ENCODE measurements at regions not wholly inside any gene's neighbourhood (a gene's known extent, or its start where the extent isn't known, plus 50 kb on each side); places are given as distances from the start of the nearest gene placed in this dataset.

- no peak for FAIRE-seq
- H3K27me3 ChIP-seq (ENCODE audit: control insufficient read depth in 3 of 3, insufficient read depth in 3 of 3, low read length in 3 of 3) = peaks cover 0 to 2% (median 0%) of the 10 kb centered on the region in 3 donors
Measured at GRCh38 chr6:40973304-40973703, 65.7 kb downstream of the UNC5CL start.

GRCh38 chr6:40972814-40973213, 66.2 kb downstream of the UNC5CL start:
- Histone ChIP-seq H3K9me3 (ENCODE audit: control insufficient read depth in 2 of 2, insufficient read depth in 1 of 2, low read depth in 1 of 2, low read length in 1 of 2) (no peaks in the 10 kb centered on the region), H3K4me1 (ENCODE audit: control insufficient read depth in 3 of 3, insufficient read depth in 2 of 3, low read depth in 1 of 3, low read length in 2 of 3) (no peaks in the 10 kb centered on the region), H3K27me3 (ENCODE audit: control insufficient read depth in 3 of 3, insufficient read depth in 3 of 3, low read length in 3 of 3) (peaks cover 0 to 2% (median 0%) of the 10 kb centered on the region in 3 donors), H3K36me3 (ENCODE audit: control insufficient read depth in 3 of 3, insufficient read depth in 2 of 3, low read depth in 1 of 3, low read length in 3 of 3) (no peaks in the 10 kb centered on the region), H3K4me3 (ENCODE audit: low read depth in 1 of 3, low read length in 3 of 3) (no peak overlapping the region), H3K27ac (ENCODE audit: low read depth in 1 of 3, low read length in 2 of 3) (no peak overlapping the region)
- DNase-seq = no peak
- no peak for FAIRE-seq
- WGBS, 3 donors = 56 to 73% (median 59%) methylated on average over 3 of the region's 3 CpGs

More at GRCh38 chr6:40973304-40973703, 65.7 kb downstream of the UNC5CL start:
- no peak for DNase-seq
- Histone ChIP-seq H3K27ac (ENCODE audit: low read depth in 1 of 3, low read length in 2 of 3) (no peak overlapping the region), H3K36me3 (ENCODE audit: control insufficient read depth in 3 of 3, insufficient read depth in 2 of 3, low read depth in 1 of 3, low read length in 3 of 3) (no peaks in the 10 kb centered on the region), H3K4me3 (ENCODE audit: low read depth in 1 of 3, low read length in 3 of 3) (no peak overlapping the region), H3K9me3 (ENCODE audit: control insufficient read depth in 2 of 2, insufficient read depth in 1 of 2, low read depth in 1 of 2, low read length in 1 of 2) (no peaks in the 10 kb centered on the region), H3K4me1 (ENCODE audit: control insufficient read depth in 3 of 3, insufficient read depth in 2 of 3, low read depth in 1 of 3, low read length in 2 of 3) (no peaks in the 10 kb centered on the region)
- WGBS, 3 donors = 91 to 93% (median 93%) methylated on average over 4 of the region's 4 CpGs

GRCh38 chr6:40972190-40972589, 66.8 kb downstream of the UNC5CL start:
- H3K4me1 ChIP-seq (ENCODE audit: control insufficient read depth in 3 of 3, insufficient read depth in 2 of 3, low read depth in 1 of 3, low read length in 2 of 3) = no peaks in the 10 kb centered on the region
- peaks cover 0 to 2% (median 0%) of the 10 kb centered on the region in 3 donors for H3K27me3 ChIP-seq (ENCODE audit: control insufficient read depth in 3 of 3, insufficient read depth in 3 of 3, low read length in 3 of 3)
- DNase-seq (no peak), FAIRE-seq (no peak)
- H3K36me3 ChIP-seq (ENCODE audit: control insufficient read depth in 3 of 3, insufficient read depth in 2 of 3, low read depth in 1 of 3, low read length in 3 of 3) = no peaks in the 10 kb centered on the region
- no peak overlapping the region for H3K27ac ChIP-seq (ENCODE audit: low read depth in 1 of 3, low read length in 2 of 3)
- no peak overlapping the region for H3K4me3 ChIP-seq (ENCODE audit: low read depth in 1 of 3, low read length in 3 of 3)
- 93 to 95% (median 94%) methylated on average over 3 of the region's 3 CpGs for WGBS, 3 donors
- no peaks in the 10 kb centered on the region for H3K9me3 ChIP-seq (ENCODE audit: control insufficient read depth in 2 of 2, insufficient read depth in 1 of 2, low read depth in 1 of 2, low read length in 1 of 2)

- Histone ChIP-seq H3K36me3 (ENCODE audit: control insufficient read depth in 3 of 3, insufficient read depth in 2 of 3, low read depth in 1 of 3, low read length in 3 of 3) (no peaks in the 10 kb centered on the region), H3K9me3 (ENCODE audit: control insufficient read depth in 2 of 2, insufficient read depth in 1 of 2, low read depth in 1 of 2, low read length in 1 of 2) (no peaks in the 10 kb centered on the region), H3K27me3 (ENCODE audit: control insufficient read depth in 3 of 3, insufficient read depth in 3 of 3, low read length in 3 of 3) (peaks cover 0 to 2% (median 0%) of the 10 kb centered on the region in 3 donors), H3K4me1 (ENCODE audit: control insufficient read depth in 3 of 3, insufficient read depth in 2 of 3, low read depth in 1 of 3, low read length in 2 of 3) (no peaks in the 10 kb centered on the region), H3K27ac (ENCODE audit: low read depth in 1 of 3, low read length in 2 of 3) (no peak overlapping the region), H3K4me3 (ENCODE audit: low read depth in 1 of 3, low read length in 3 of 3) (no peak overlapping the region)
- DNase-seq (no peak), FAIRE-seq (no peak)
Measured at GRCh38 chr6:40968620-40969164, 70.3 kb downstream of the UNC5CL start.

GRCh38 chr6:40966860-40967259, 72.2 kb downstream of the UNC5CL start:
- Histone ChIP-seq H3K4me1 (ENCODE audit: control insufficient read depth in 3 of 3, insufficient read depth in 2 of 3, low read depth in 1 of 3, low read length in 2 of 3) (no peaks in the 10 kb centered on the region), H3K36me3 (ENCODE audit: control insufficient read depth in 3 of 3, insufficient read depth in 2 of 3, low read depth in 1 of 3, low read length in 3 of 3) (no peaks in the 10 kb centered on the region), H3K27me3 (ENCODE audit: control insufficient read depth in 3 of 3, insufficient read depth in 3 of 3, low read length in 3 of 3) (peaks cover 0 to 2% (median 0%) of the 10 kb centered on the region in 3 donors), H3K9me3 (ENCODE audit: control insufficient read depth in 2 of 2, insufficient read depth in 1 of 2, low read depth in 1 of 2, low read length in 1 of 2) (no peaks in the 10 kb centered on the region), H3K27ac (ENCODE audit: low read depth in 1 of 3, low read length in 2 of 3) (no peak overlapping the region), H3K4me3 (ENCODE audit: low read depth in 1 of 3, low read length in 3 of 3) (no peak overlapping the region)
- DNase-seq = no peak
- no peak for FAIRE-seq
- 90 to 95% (median 91%) methylated on average over 4 of the region's 4 CpGs for WGBS, 3 donors

GRCh38 chr6:40965046-40965445, 74.0 kb downstream of the UNC5CL start:
- no peak overlapping the region for H3K27ac ChIP-seq (ENCODE audit: low read depth in 1 of 3, low read length in 2 of 3)
- no peaks in the 10 kb centered on the region for H3K9me3 ChIP-seq (ENCODE audit: control insufficient read depth in 2 of 2, insufficient read depth in 1 of 2, low read depth in 1 of 2, low read length in 1 of 2)
- H3K36me3 ChIP-seq (ENCODE audit: control insufficient read depth in 3 of 3, insufficient read depth in 2 of 3, low read depth in 1 of 3, low read length in 3 of 3) = no peaks in the 10 kb centered on the region
- no peak for FAIRE-seq
- DNase-seq = no peak
- no peak overlapping the region for H3K4me3 ChIP-seq (ENCODE audit: low read depth in 1 of 3, low read length in 3 of 3)
- WGBS, 3 donors = 87 to 94% (median 89%) methylated on average over 2 of the region's 2 CpGs
- H3K4me1 ChIP-seq (ENCODE audit: control insufficient read depth in 3 of 3, insufficient read depth in 2 of 3, low read depth in 1 of 3, low read length in 2 of 3) = no peaks in the 10 kb centered on the region
- H3K27me3 ChIP-seq (ENCODE audit: control insufficient read depth in 3 of 3, insufficient read depth in 3 of 3, low read length in 3 of 3) = peaks cover 0 to 2% (median 0%) of the 10 kb centered on the region in 3 donors

- 87 to 94% (median 89%) methylated on average over 3 of the region's 3 CpGs for WGBS, 3 donors
- DNase-seq = no peak
- Histone ChIP-seq H3K36me3 (ENCODE audit: control insufficient read depth in 3 of 3, insufficient read depth in 2 of 3, low read depth in 1 of 3, low read length in 3 of 3) (no peaks in the 10 kb centered on the region), H3K4me1 (ENCODE audit: control insufficient read depth in 3 of 3, insufficient read depth in 2 of 3, low read depth in 1 of 3, low read length in 2 of 3) (peaks cover 0 to 6% (median 0%) of the 10 kb centered on the region in 3 donors), H3K9me3 (ENCODE audit: control insufficient read depth in 2 of 2, insufficient read depth in 1 of 2, low read depth in 1 of 2, low read length in 1 of 2) (no peaks in the 10 kb centered on the region), H3K27ac (ENCODE audit: low read depth in 1 of 3, low read length in 2 of 3) (no peak overlapping the region), H3K4me3 (ENCODE audit: low read depth in 1 of 3, low read length in 3 of 3) (no peak overlapping the region), H3K27me3 (ENCODE audit: control insufficient read depth in 3 of 3, insufficient read depth in 3 of 3, low read length in 3 of 3) (no peaks in the 10 kb centered on the region)
- no peak for FAIRE-seq
Measured at GRCh38 chr6:40963019-40963418, 76.0 kb downstream of the UNC5CL start.

- Histone ChIP-seq H3K9me3 (ENCODE audit: control insufficient read depth in 2 of 2, insufficient read depth in 1 of 2, low read depth in 1 of 2, low read length in 1 of 2) (no peaks in the 10 kb centered on the region), H3K27me3 (ENCODE audit: control insufficient read depth in 3 of 3, insufficient read depth in 3 of 3, low read length in 3 of 3) (no peaks in the 10 kb centered on the region), H3K4me3 (ENCODE audit: low read depth in 1 of 3, low read length in 3 of 3) (no peak overlapping the region), H3K27ac (ENCODE audit: low read depth in 1 of 3, low read length in 2 of 3) (no peak overlapping the region), H3K36me3 (ENCODE audit: control insufficient read depth in 3 of 3, insufficient read depth in 2 of 3, low read depth in 1 of 3, low read length in 3 of 3) (no peaks in the 10 kb centered on the region), H3K4me1 (ENCODE audit: control insufficient read depth in 3 of 3, insufficient read depth in 2 of 3, low read depth in 1 of 3, low read length in 2 of 3) (peaks cover 0 to 12% (median 0%) of the 10 kb centered on the region in 3 donors)
- WGBS, 3 donors = 45 to 62% (median 57%) methylated on average over 2 of the region's 2 CpGs
- FAIRE-seq = no peak
- DNase-seq = no peak
Measured at GRCh38 chr6:40962241-40962640, 76.8 kb downstream of the UNC5CL start.

- H3K36me3 ChIP-seq (ENCODE audit: control insufficient read depth in 3 of 3, insufficient read depth in 2 of 3, low read depth in 1 of 3, low read length in 3 of 3) = no peaks in the 10 kb centered on the region
- H3K27me3 ChIP-seq (ENCODE audit: control insufficient read depth in 3 of 3, insufficient read depth in 3 of 3, low read length in 3 of 3) = no peaks in the 10 kb centered on the region
- no peak for DNase-seq
- H3K4me3 ChIP-seq (ENCODE audit: low read depth in 1 of 3, low read length in 3 of 3) = no peak overlapping the region
- peaks cover 0 to 14% (median 0%) of the 10 kb centered on the region in 3 donors for H3K4me1 ChIP-seq (ENCODE audit: control insufficient read depth in 3 of 3, insufficient read depth in 2 of 3, low read depth in 1 of 3, low read length in 2 of 3)
- no peak overlapping the region for H3K27ac ChIP-seq (ENCODE audit: low read depth in 1 of 3, low read length in 2 of 3)
- 96 to 97% (median 96%) methylated on average over 4 of the region's 4 CpGs for WGBS, 3 donors
- no peaks in the 10 kb centered on the region for H3K9me3 ChIP-seq (ENCODE audit: control insufficient read depth in 2 of 2, insufficient read depth in 1 of 2, low read depth in 1 of 2, low read length in 1 of 2)
- FAIRE-seq = no peak
Measured at GRCh38 chr6:40961831-40962230, 77.2 kb downstream of the UNC5CL start.
